Smooth muscle cell of the brain vasculature (primary cell): ENCODE measurements at regions not wholly inside any gene's neighbourhood (a gene's known extent, or its start where the extent isn't known, plus 50 kb on each side); places are given as distances from the start of the nearest gene placed in this dataset.
"Not testable (repeated sequence)": the region's sequence is repeated elsewhere in the genome, so short reads cannot be mapped to it uniquely, and the experiment has no call there.

Experiments
- DNase-seq: peaks from one replicate; pipeline ENCODE4 v3.0.0-alpha.2; 2012; ENCODE audit warnings: low read depth, low spot score

GRCh38 chr3:125645616-125646015 is 50.3 kb upstream of the OSBPL11 start:
- no peak for DNase-seq

DNA sequence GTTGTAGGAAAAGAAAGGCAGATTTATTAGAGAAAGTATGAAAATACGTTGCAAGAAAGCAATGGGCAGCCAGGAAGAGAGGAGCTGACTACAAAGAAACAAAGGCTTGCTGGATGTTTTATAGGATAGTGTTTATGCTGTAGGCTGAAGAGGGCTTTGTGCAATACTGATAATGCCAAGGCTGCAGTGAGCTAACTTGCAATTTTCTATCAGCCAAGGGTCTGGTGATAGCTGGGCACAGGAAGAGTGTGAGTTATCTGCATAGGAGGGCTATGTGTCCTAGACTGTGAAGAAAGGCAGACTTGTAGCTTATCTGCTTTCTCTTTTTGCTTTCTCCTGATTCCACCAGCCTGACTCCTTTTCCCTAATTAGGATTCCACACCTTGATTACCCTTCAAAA is 51.3 kb upstream of the OSBPL11 start:
- no peak for DNase-seq

DNA sequence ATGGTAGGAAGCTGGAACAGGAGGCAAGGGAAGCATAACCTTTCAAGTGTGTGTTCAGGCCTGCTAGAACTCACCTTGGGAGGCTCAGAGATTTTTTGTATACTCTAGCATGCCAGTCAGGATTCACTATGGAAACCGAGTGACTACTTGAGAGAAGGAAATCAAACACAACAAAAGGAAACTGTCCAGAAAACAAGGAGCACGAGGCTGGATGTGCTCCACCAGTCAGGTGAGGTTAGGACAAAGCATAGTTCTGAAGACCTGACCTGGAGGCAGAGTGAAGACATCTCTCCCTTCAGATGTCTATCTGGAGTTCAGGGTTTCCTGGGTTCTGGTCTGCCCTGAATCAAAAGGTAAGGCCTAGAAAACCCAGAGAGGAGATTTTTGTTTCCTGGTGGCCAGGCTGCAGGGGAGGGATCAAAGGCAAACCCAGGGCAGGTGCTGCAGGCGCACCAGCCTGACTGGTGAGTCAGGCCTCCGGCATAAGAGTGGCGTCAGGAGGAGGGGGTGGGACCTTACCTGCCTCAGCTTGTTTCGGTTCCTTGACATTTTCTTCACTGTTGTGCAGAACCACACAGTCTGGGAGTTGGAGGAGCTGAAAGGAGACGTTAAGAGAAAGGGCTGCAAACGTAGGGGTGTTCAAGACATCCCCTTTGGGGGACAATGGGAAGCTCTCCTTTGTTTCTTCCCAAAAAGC is 52.2 kb upstream of the OSBPL11 start:
- DNase-seq: no peak

- no peak for DNase-seq
These were observed 55.9 kb upstream of the OSBPL11 start for GRCh38 chr3:125651244-125651643.

GRCh38 chr3:125652349-125652748 is 57.1 kb upstream of the OSBPL11 start:
- DNase-seq: no peak

DNA sequence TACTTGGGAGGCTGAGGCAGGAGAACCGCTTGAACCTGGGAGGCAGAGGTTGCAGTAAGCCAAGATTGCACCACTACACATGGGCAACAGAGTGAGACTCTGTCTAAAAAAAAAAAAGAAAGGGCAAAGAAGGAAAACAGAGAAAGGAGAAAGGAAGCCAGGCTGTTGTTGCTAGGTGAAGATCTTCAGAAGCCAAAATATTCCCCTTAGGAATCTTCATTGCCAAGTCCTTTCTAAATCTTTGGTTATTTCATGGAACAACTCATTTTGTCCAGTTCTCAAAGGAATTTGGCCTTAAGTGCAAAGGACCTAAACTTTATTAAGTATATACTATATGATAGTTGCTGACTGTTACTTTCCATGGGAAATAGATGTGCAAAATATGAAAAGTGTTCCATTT is 59.2 kb upstream of the OSBPL11 start:
- no peak for DNase-seq

DNA sequence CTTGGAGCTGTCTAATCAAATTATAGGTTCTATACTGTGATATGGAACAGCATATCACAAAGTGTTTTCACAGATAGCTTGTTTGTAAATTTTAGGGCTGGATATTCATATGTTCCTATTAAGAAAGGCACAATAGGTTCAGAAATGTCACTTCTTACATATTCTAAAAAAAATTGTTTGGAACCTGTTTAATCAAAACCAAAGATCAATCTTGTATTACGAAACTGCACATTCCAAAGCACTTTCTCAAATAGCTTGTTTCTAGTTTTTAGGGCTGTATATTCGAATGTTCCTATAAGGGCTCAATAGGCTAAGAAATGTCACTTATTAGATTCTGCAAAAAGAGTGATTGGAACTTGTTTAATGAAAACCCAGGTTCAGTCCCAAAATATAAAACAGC is 67.4 kb upstream of the OSBPL11 start:
- DNase-seq: no peak

- no peak for DNase-seq
These were observed 75.1 kb upstream of the OSBPL11 start for GRCh38 chr3:125670352-125670751.

DNA sequence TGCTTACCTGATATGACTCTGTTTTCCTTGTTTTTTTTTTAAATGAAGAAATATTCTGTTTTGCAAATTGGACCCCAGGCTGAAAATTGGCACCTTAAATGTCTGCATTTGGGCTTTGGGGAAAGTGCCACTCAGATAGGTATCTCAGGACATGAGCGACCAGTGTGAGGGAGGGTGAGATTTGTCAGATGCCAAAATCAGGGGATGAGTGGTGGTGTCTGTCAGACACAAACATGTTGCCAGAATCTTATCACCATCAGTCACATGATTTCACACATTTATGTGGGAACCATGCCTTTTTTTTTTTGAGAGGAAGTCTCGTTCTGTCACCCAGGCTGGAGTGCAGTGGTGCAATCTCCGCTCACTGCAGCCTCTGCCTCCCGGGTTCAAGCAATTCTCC is 75.6 kb upstream of the OSBPL11 start:
- no peak for DNase-seq

DNA sequence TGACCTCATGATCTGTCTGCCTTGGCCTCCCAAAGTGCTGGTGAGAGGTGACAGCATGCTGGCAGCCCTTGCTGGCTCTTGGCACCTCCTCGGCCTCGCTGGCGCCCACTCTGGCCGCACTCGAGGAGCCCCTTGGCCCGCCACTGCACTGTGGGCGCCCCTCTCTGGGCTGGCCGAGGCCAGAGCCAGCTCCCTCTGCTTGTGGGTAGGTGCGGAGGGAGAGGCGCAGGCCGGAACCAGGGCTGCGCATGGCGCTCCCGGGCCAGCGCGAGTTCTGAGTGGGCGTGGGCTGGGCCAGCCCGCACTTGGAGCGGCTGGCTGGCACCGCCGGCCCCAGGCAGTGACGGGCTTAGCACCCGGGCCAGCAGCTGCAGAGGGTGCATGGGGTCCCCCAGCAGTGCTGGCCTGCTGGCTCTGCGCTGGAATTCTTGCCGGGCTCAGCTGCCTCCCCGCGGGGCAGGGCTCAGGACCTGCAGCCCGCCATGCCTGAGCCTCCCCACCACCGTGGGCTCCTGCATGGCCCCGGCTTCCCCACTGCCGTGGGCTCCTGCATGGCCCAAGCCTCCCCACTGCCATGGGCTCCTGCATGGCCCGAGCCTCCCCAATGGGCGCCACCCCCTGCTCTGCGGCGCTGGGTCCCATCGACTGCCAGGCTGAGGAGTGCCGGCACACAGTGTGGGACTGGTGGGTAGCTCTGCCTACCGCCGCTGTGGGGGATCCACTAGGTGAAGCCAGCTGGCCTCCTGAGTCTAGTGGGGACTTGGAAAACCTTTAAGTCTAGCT is 76.4 kb upstream of the OSBPL11 start:
- DNase-seq: no peak

DNA sequence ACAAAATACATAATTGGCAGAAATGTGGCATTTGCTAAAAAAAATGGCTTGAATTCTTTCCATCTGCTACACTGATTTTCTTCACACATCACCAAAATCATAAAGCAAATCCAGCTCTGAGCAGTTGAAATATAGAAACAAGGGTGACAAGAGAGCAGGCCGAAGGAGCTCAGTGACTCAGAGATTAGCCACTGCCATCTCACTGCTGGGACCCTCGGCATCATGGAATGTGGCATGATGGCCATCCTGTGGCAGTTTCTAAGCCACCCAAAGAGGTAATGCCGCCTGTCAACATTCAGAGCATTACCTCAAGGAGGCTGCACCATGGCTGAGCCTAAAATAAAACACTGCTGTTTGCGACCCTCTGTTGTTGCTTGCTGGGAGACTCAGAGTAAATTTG is 80.5 kb upstream of the OSBPL11 start:
- DNase-seq: no peak

DNA sequence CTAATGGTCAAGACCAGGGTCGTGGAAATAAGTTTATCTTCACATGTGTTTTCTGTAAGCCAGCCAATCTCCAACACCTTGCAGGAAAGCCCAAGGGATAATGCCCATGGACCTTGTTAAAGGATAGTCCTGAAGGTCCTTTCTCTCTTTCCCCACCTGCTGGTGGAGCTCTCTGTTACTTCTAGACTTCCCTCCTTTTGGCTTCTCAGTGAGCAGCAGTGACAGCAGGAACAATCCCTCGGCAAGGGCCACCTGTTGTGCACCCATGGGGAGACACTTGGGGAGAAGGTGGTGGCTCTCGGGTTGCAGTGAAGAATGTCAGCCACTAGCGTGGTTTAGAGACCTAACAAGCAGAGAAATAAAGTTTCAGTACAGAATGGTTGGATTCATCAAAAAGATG is 84.0 kb upstream of the OSBPL11 start:
- no peak for DNase-seq

DNA sequence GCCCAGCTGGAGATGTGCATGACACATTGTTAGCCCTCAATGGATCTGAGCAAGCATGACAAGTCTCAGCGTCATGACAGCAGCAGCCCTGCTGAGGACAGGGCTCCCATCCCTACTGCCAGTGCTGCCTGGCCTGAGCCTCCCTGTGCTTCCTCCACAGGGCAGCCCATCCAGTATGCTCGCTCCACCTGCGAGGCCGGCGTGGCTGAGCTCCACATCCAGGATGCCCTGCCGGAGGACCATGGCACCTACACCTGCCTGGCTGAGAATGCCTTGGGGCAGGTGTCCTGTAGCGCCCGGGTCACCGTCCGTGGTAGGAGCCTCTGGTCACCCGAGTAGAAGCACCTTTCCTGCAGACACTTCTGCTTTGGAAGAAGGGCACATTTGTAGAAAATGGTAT is 85.8 kb upstream of the OSBPL11 start:
- no peak for DNase-seq

GRCh38 chr3:125681906-125682305 is 86.6 kb upstream of the OSBPL11 start:
- not testable (repeated sequence) for DNase-seq

- not testable (repeated sequence) for DNase-seq
These were observed 87.3 kb upstream of the OSBPL11 start for GRCh38 chr3:125682610-125683009.

GRCh38 chr3:125683067-125683829 is 88.0 kb upstream of the OSBPL11 start:
- DNase-seq: no peak

GRCh38 chr3:125684199-125684598 is 88.9 kb upstream of the OSBPL11 start:
- no peak for DNase-seq

DNA sequence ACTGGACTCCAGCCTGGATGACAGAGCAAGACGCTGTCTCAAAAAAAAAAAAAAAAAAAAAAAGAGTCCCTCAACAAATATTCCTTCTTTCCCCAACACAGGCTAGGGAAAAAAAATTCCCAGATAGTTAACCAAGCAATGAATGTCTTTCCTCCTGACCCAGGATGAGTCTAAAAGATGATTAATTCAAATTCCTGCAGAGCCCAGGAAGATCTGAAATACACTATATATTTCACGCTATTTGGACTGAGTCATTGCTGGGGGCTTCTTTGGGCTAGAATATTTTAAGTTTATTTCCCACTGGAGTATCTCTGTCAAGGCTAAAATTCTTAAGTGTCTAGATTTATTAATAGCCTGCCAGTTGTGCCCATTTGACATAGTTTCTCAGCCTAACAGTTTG is 90.4 kb upstream of the OSBPL11 start:
- not testable (repeated sequence) for DNase-seq

DNA sequence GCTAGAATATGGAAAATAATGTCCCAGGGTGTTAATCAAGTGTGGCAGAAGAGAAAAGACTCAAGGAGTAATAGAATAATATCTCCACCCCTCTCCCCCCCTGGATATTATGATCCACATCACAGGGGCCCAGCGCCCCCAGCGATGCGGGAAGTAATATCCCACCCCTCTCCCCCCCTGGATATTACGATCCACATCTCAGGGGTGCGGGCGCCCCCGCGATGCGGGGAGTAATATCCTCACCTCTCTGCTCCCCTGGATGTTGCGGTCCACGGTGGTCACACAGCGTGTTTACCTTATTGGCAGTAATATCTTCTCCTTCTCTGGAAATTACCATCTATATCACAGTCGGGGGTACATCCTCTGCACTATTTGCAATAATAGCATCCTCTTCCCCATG is 97.1 kb upstream of the OSBPL11 start:
- DNase-seq: no peak

GRCh38 chr3:125693887-125694286 is 98.6 kb upstream of the OSBPL11 start:
- no peak for DNase-seq

DNA sequence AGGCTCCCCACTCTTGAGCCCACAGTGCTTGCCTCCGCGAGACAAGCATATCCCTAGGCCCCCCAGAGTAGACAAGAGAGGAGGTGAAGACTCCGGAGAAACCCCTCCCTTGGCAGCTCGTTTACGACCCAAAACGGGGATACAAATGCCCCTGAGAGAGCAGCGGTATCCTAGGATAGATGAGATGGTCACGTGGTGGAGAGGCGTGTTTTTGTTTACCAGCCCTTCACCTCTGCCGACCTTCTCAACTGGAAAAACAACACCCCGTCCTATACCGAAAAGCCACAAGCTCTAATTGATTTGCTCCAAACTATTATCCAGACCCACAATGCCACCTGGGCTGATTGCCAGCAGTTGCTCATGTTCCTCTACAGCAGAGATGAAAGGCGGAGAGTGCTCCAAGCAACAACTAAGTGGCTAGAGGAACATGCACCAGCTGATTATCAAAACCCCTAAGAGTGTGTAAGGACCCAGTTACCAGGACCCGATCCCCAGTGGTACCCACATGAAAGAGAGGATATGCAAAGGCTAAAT is 99.5 kb upstream of the OSBPL11 start:
- DNase-seq: no peak

GRCh38 chr3:125695688-125696087 is 100.4 kb upstream of the OSBPL11 start:
- no peak for DNase-seq
